ENCODE measurements at regions not wholly inside any gene's neighbourhood (a gene's known extent, or its start where the extent isn't known, plus 50 kb on each side); places are given as distances from the start of the nearest gene placed in this dataset.
A peak's percentile ranks its signal among the peaks of the same experiment; 100 is the strongest.

- no peak for DNase-seq
Observed at GRCh38 chr17:77381185-77381700, 240.5 kb downstream of the SEC14L1 start.

- no peak for DNase-seq
Observed at GRCh38 chr17:77381731-77382130, 241.0 kb downstream of the SEC14L1 start.

GRCh38 chr17:77382356-77382911 is 241.7 kb downstream of the SEC14L1 start:
- DNase-seq = no peak

- DNase-seq = no peak
Observed at GRCh38 chr17:77382966-77383612, 242.3 kb downstream of the SEC14L1 start.

- DNase-seq = peak; percentile 22
Observed at GRCh38 chr17:77383613-77384608, 243.1 kb downstream of the SEC14L1 start.

- no peak for DNase-seq
Observed at GRCh38 chr17:77385750-77386501, 245.2 kb downstream of the SEC14L1 start.

- DNase-seq = no peak
Observed at GRCh38 chr17:77386502-77387192, 245.9 kb downstream of the SEC14L1 start.

GRCh38 chr17:77387891-77388290 is 247.1 kb downstream of the SEC14L1 start:
- DNase-seq = no peak

GRCh38 chr17:77388384-77389306 is 247.9 kb downstream of the SEC14L1 start:
- DNase-seq = no peak

GRCh38 chr17:77390870-77391269 is 250.1 kb downstream of the SEC14L1 start:
- no peak for DNase-seq

GRCh38 chr17:77391668-77392375 is 251.1 kb downstream of the SEC14L1 start:
- DNase-seq = no peak

GRCh38 chr17:77392376-77393273 is 251.9 kb downstream of the SEC14L1 start:
- DNase-seq = no peak

- DNase-seq = no peak
Observed at GRCh38 chr17:77393274-77393600, 252.5 kb downstream of the SEC14L1 start.

- no peak for DNase-seq
Observed at GRCh38 chr17:77393867-77394539, 253.2 kb downstream of the SEC14L1 start.

GRCh38 chr17:77394540-77395295 is 253.9 kb downstream of the SEC14L1 start:
- DNase-seq = no peak

GRCh38 chr17:77395501-77396048 is 254.8 kb downstream of the SEC14L1 start:
- DNase-seq = no peak

GRCh38 chr17:77396610-77397009 is 255.8 kb downstream of the SEC14L1 start:
- DNase-seq = no peak

GRCh38 chr17:77398274-77398673 is 257.5 kb downstream of the SEC14L1 start:
- no peak for DNase-seq

All from NCI-H2029 treated with DMSO at 0.1 percent for 48 hours (cell line).